SK-N-SH (cell line): ENCODE measurements at regions not wholly inside any gene's neighbourhood (a gene's known extent, or its start where the extent isn't known, plus 50 kb on each side); places are given as distances from the start of the nearest gene placed in this dataset.

Experiments
- CTCF ChIA-PET: fragments of 300-600, 350-600 bp; formaldehyde crosslinking; extraction: SDS; loops from one replicate; lab custom pipeline; 2021; lab: Yijun Ruan, JAX
- POLR2A ChIA-PET: fragments of 350-600 bp; sonication (Branson Sonifier 250); formaldehyde crosslinking; extraction: SDS; loops from one replicate; lab custom pipeline; 2020; ENCODE audit warnings: antibody characterized with exemption, inconsistent platforms; lab: Yijun Ruan, JAX
- DNase-seq: peaks from one replicate; pipeline ENCODE4 v3.0.0; 2012
- H2AFZ ChIP-seq: fragments of 200-600 bp; sonication (generic); 2 replicates; pipeline ENCODE4 v1.8.1; 2016; ENCODE audit warnings: antibody characterized with exemption, mild to moderate bottlenecking, low read depth
- H3F3A ChIP-seq: fragments of 200-600 bp; sonication (generic); replicated peaks from 2 replicates; pipeline ENCODE3; 2016; ENCODE audit warnings: antibody characterized with exemption, mild to moderate bottlenecking; ENCODE audit not compliant: insufficient read depth
- H3K27ac ChIP-seq, 2 experiments: fragments of 200-500 bp in 1 of 2; fragments of 200-600 bp in 1 of 2; sonication (Bioruptor generic) in 1 of 2; sonication (generic), shearing (Covaris generic) in 1 of 2; 2 replicates each; pipeline versions ENCODE4 v1.5.1 to v1.6.1; 2014 to 2016; ENCODE audit warnings: low read depth in 2 of 2, inconsistent platforms in 1 of 2, low read length in 1 of 2, mild to moderate bottlenecking in 1 of 2, mixed read lengths in 1 of 2
- H3K27me3 ChIP-seq: fragments of 200-600 bp; sonication (generic), shearing (Covaris generic); 2 replicates; pipeline ENCODE4 v1.6.1; 2016; ENCODE audit warnings: mixed run types; ENCODE audit not compliant: insufficient read depth
- H3K36me3 ChIP-seq, 2 experiments: fragments of 200-500 bp in 1 of 2; fragments of 200-600 bp in 1 of 2; sonication (Bioruptor generic) in 1 of 2; sonication (generic) in 1 of 2; replicated peaks in 1 of 2; 2 replicates each; pipeline versions ENCODE3 to v1.5.1; 2014 to 2016; ENCODE audit warnings: low read length in 1 of 2, mild to moderate bottlenecking in 1 of 2; ENCODE audit not compliant: insufficient read depth in 2 of 2, control insufficient read depth in 1 of 2
- H3K4me1 ChIP-seq, 2 experiments: fragments of 200-500 bp in 1 of 2; fragments of 200-600 bp in 1 of 2; sonication (Bioruptor generic) in 1 of 2; sonication (generic), shearing (Covaris generic) in 1 of 2; 2 replicates each; pipeline versions ENCODE4 v1.5.1 to v1.6.1; 2014 to 2016; ENCODE audit warnings: low read depth in 1 of 2, low read length in 1 of 2, mixed run types in 1 of 2; ENCODE audit not compliant: insufficient read depth in 2 of 2, control insufficient read depth in 1 of 2
- H3K4me2 ChIP-seq: fragments of 200-600 bp; sonication (generic), shearing (Covaris generic); 2 replicates; pipeline ENCODE4 v1.6.1; 2017; ENCODE audit warnings: mixed run types
- H3K4me3 ChIP-seq, 2 experiments: fragments of 200-500 bp in 1 of 2; fragments of 200-600 bp in 1 of 2; sonication (Bioruptor generic) in 1 of 2; sonication (generic), shearing (Covaris generic) in 1 of 2; 2 replicates each; pipeline versions ENCODE4 v1.5.1 to v1.8.1; 2014 to 2016; ENCODE audit warnings: low read depth in 2 of 2, inconsistent platforms in 1 of 2, low read length in 1 of 2, mild to moderate bottlenecking in 1 of 2, mixed read lengths in 1 of 2, moderate library complexity in 1 of 2
- H3K79me2 ChIP-seq: fragments of 200-600 bp; sonication (generic); 2 replicates; pipeline ENCODE4 v1.8.1; 2017; ENCODE audit warnings: mild to moderate bottlenecking; ENCODE audit not compliant: insufficient read depth
- H3K9ac ChIP-seq: fragments of 200-600 bp; sonication (generic); 2 replicates; pipeline ENCODE4 v1.6.1; 2017; ENCODE audit warnings: mixed run types
- H3K9me2 ChIP-seq: fragments of 200-600 bp; sonication (generic); 2 replicates; pipeline ENCODE4 v1.6.1; 2017; ENCODE audit warnings: mixed run types
- H3K9me3 ChIP-seq: fragments of 200-600 bp; sonication (generic); 2 replicates; pipeline ENCODE4 v1.6.1; 2017; ENCODE audit warnings: mixed run types, mild to moderate bottlenecking, moderate library complexity
- H4K20me1 ChIP-seq: fragments of 200-600 bp; sonication (generic); 2 replicates; pipeline ENCODE4 v1.6.1; 2017; ENCODE audit warnings: mild to moderate bottlenecking, mixed run types; ENCODE audit not compliant: insufficient read depth
- EP300 ChIP-seq, 2 experiments: IDR thresholded peaks; 2 replicates each; pipeline versions ENCODE4 v1.4.0 to v1.6.1; 2012; ENCODE audit warnings: borderline replicate concordance in 1 of 2, low read depth in 1 of 2, low read length in 1 of 2
- EZH2phosphoT487 ChIP-seq: fragments of 200-600 bp; sonication (generic); IDR thresholded peaks from 2 replicates; pipeline ENCODE4 v1.6.1; 2017; ENCODE audit warnings: low read depth, mixed run types, mild to moderate bottlenecking, antibody characterized with exemption, moderate library complexity, borderline replicate concordance
- IRF3 ChIP-seq: fragments of 150-350 bp; IDR thresholded peaks from 2 replicates; pipeline ENCODE4 v1.6.1; 2016; ENCODE audit warnings: mild to moderate bottlenecking, low read depth, low read length
- JUND ChIP-seq: IDR thresholded peaks from 2 replicates; pipeline ENCODE4 v1.4.0; 2012
- MEF2A ChIP-seq: IDR thresholded peaks from 2 replicates; pipeline ENCODE4 v1.4.0; 2012; ENCODE audit warnings: low read depth, borderline replicate concordance
- MXI1 ChIP-seq: IDR thresholded peaks from 2 replicates; pipeline ENCODE4 v1.6.1; 2012; ENCODE audit warnings: mild to moderate bottlenecking, low read depth, low read length, improper control_type of control experiment
- NFIC ChIP-seq: IDR thresholded peaks from 2 replicates; pipeline ENCODE4 v1.4.0; 2012; ENCODE audit warnings: borderline replicate concordance
- NRF1 ChIP-seq: IDR thresholded peaks from 2 replicates; pipeline ENCODE4 v1.6.1; 2012; ENCODE audit warnings: low read depth, mild to moderate bottlenecking, low read length
- POLR2AphosphoS5 ChIP-seq: IDR thresholded peaks from 2 replicates; pipeline ENCODE4 v1.6.1; 2012; ENCODE audit warnings: low read depth, low read length
- RAD21 ChIP-seq: IDR thresholded peaks from 2 replicates; pipeline ENCODE4 v1.6.1; 2012; ENCODE audit warnings: mild to moderate bottlenecking, low read length
- RCOR1 ChIP-seq: fragments of 150-350 bp; IDR thresholded peaks from 2 replicates; pipeline ENCODE4 v1.6.1; 2017; ENCODE audit warnings: antibody characterized with exemption, low read length
- REST ChIP-seq: IDR thresholded peaks from 2 replicates; pipeline ENCODE4 v1.6.1; 2012; ENCODE audit warnings: mild to moderate bottlenecking, low read depth, low read length, moderate library complexity
- RFX5 ChIP-seq: IDR thresholded peaks from 2 replicates; pipeline ENCODE4 v1.6.1; 2012; ENCODE audit warnings: mild to moderate bottlenecking, improper control_type of control experiment, low read length
- RXRA ChIP-seq: IDR thresholded peaks from 2 replicates; pipeline ENCODE4 v1.4.0; 2012; ENCODE audit warnings: low read depth, mild to moderate bottlenecking, borderline replicate concordance
- SIN3A ChIP-seq: IDR thresholded peaks from 2 replicates; pipeline ENCODE4 v1.6.1; 2012; ENCODE audit warnings: low read depth, mild to moderate bottlenecking, low read length, moderate library complexity, borderline replicate concordance
- TAF1 ChIP-seq: IDR thresholded peaks from 2 replicates; pipeline ENCODE4 v1.6.1; 2012; ENCODE audit warnings: low read depth, mild to moderate bottlenecking, low read length, moderate library complexity, borderline replicate concordance
- TCF12 ChIP-seq: IDR thresholded peaks from 2 replicates; pipeline ENCODE4 v1.4.0; 2012
- TEAD4 ChIP-seq: IDR thresholded peaks from 2 replicates; pipeline ENCODE4 v1.4.0; 2012; ENCODE audit warnings: mild to moderate bottlenecking, borderline replicate concordance; ENCODE audit not compliant: insufficient read depth
- USF1 ChIP-seq: IDR thresholded peaks from 2 replicates; pipeline ENCODE4 v1.4.0; 2012; ENCODE audit warnings: low read depth, borderline replicate concordance
- USF2 ChIP-seq: fragments of 150-350 bp; IDR thresholded peaks from 2 replicates; pipeline ENCODE4 v1.6.1; 2017; ENCODE audit warnings: antibody characterized with exemption, low read length, low read depth, borderline replicate concordance
- WGBS: methylation state at CpG from one replicate; pipeline ENCODE4 v1.1.6; 2017; ENCODE audit warnings: low lambda C conversion rate; 5-methylcytosine and 5-hydroxymethylcytosine counted together

GRCh38 chr1:162990665-162991064 lies 78.5 kb upstream of the RGS4 start:
- Histone ChIP-seq H3K9me2 (no peaks in the 10 kb centered on the region), H3K27ac (no peak overlapping the region), H3K27me3 (no peaks in the 10 kb centered on the region), H3K9me3 (no peaks in the 10 kb centered on the region), H3K36me3 (no peaks in the 10 kb centered on the region), H3F3A (peaks cover 4% of the 10 kb centered on the region), H3K9ac (no peak overlapping the region), H4K20me1 (no peaks in the 10 kb centered on the region), H3K4me1 (peaks cover 0 to 8% of the 10 kb centered on the region in 2 experiments; a peak in 3 of 4 replicates), H3K79me2 (no peaks in the 10 kb centered on the region), H3K4me2 (no peak overlapping the region), H2AFZ (no peak overlapping the region), H3K4me3 (no peak overlapping the region)
- ChIA-PET POLR2A (no interaction called here), CTCF (interaction anchor here (1.0 kb wide), 1 partner anchor 51 kb away, joined by 3 read pairs; no protein-coding TSS in a partner anchor)
- no peak for TF ChIP-seq USF1
- TF ChIP-seq TEAD4, result no peak
- TF ChIP-seq MEF2A, result no peak
- no peak for TF ChIP-seq IRF3
- TF ChIP-seq MXI1, result no peak
- TF ChIP-seq RXRA, result no peak
- TF ChIP-seq RAD21, result no peak
- 78% methylated on average over 3 of the region's 3 CpGs for WGBS
- DNase-seq, result no peak

GRCh38 chr1:162988869-162989268 lies 80.3 kb upstream of the RGS4 start:
- H3K9ac ChIP-seq, result no peak overlapping the region
- TF ChIP-seq NFIC (no peak), TCF12 (no peak), USF2 (no peak), EP300 (IDR thresholded peaks at IDR 0.05; ENCODE audit: borderline replicate concordance in 1 of 2, low read depth in 1 of 2, low read length in 1 of 2) (no peak), RAD21 (no peak), TAF1 (no peak), RCOR1 (no peak), REST (no peak), EZH2phosphoT487 (no peak), MEF2A (no peak), SIN3A (no peak), JUND (no peak), NRF1 (no peak), RFX5 (no peak), RXRA (no peak), POLR2AphosphoS5 (no peak)
- TF ChIP-seq, all 33 proteins: peak for 0
- H2AFZ ChIP-seq, result no peak overlapping the region
- H3K27me3 ChIP-seq, result no peaks in the 10 kb centered on the region
- no peaks in the 10 kb centered on the region for H3K9me2 ChIP-seq
- H3K9me3 ChIP-seq, result no peaks in the 10 kb centered on the region
- H3K36me3 ChIP-seq, result no peaks in the 10 kb centered on the region
- H3K4me1 ChIP-seq, result peaks cover 0 to 17% of the 10 kb centered on the region in 2 experiments; a peak in 3 of 4 replicates
- ChIA-PET POLR2A (interaction anchor here (1.7 kb wide), 1 partner anchor 80 kb away, joined by 4 read pairs; the partner anchor contains the start of gene RGS4), CTCF (interaction anchor here (0.7 to 2.1 kb wide), 4 partner anchors 10 to 80 kb away, joined by 3 to 5 read pairs (median 4); partner anchors contain the start of gene RGS4)
- no peak for DNase-seq
- H3K4me3 ChIP-seq, result no peak overlapping the region
- no peaks in the 10 kb centered on the region for H4K20me1 ChIP-seq
- H3K4me2 ChIP-seq, result no peak overlapping the region
- peaks cover 10% of the 10 kb centered on the region for H3F3A ChIP-seq
- 88% methylated on average over 3 of the region's 3 CpGs for WGBS
- no peaks in the 10 kb centered on the region for H3K79me2 ChIP-seq
- H3K27ac ChIP-seq, result no peak overlapping the region
